ENCODE measurements at regions not wholly inside any gene's neighbourhood (a gene's known extent, or its start where the extent isn't known, plus 50 kb on each side); places are given as distances from the start of the nearest gene placed in this dataset.

GRCh38 chrX:42414057-42414456, 363.9 kb downstream of the PPP1R2C start:
- TF ChIP-seq EZH2 (IDR thresholded peaks at IDR 0.05; ENCODE audit: borderline replicate concordance, low read depth, low read length, severe bottlenecking): no peak
- no peak for TF ChIP-seq CTCF (IDR thresholded peaks at IDR 0.05; ENCODE audit: borderline replicate concordance, extremely low read depth, low read length, poor library complexity, severe bottlenecking)
